RWPE2 (cell line): ENCODE measurements at regions not wholly inside any gene's neighbourhood (a gene's known extent, or its start where the extent isn't known, plus 50 kb on each side); places are given as distances from the start of the nearest gene placed in this dataset.

Source experiments
- ATAC-seq: fragments of 200-7000 bp; cut with Tn5 transposase; 3 replicates; pipeline ENCODE4 v1.9.1; 2021; ENCODE audit warnings: low read depth
- DNase-seq: peaks from one replicate; pipeline ENCODE4 v3.0.0-alpha.2; 2020; ENCODE audit warnings: low spot score
- H3K27ac ChIP-seq: fragments of 450-650 bp; 2 replicates; pipeline ENCODE4 v1.5.1; 2017; ENCODE audit warnings: mild to moderate bottlenecking; ENCODE audit not compliant: poor library complexity, severe bottlenecking
- H3K27me3 ChIP-seq: fragments of 250-450 bp; sonication (Bioruptor Pico); 2 replicates; pipeline ENCODE4 v1.5.1; 2021; ENCODE audit warnings: mild to moderate bottlenecking, moderate library complexity; ENCODE audit not compliant: insufficient read depth, poor library complexity, severe bottlenecking
- H3K36me3 ChIP-seq: fragments of 250-450 bp; sonication (Bioruptor Pico); 2 replicates; pipeline ENCODE4 v1.5.1; 2020; ENCODE audit warnings: low read depth, mild to moderate bottlenecking, moderate library complexity
- H3K4me1 ChIP-seq: fragments of 250-450 bp; sonication (Bioruptor Pico); 2 replicates; pipeline ENCODE4 v1.5.1; 2021; ENCODE audit warnings: mild to moderate bottlenecking, moderate library complexity; ENCODE audit not compliant: insufficient read depth, poor library complexity, severe bottlenecking
- H3K4me3 ChIP-seq: fragments of 250-450 bp; sonication (Bioruptor Pico); 2 replicates; pipeline ENCODE4 v1.5.1; 2021; ENCODE audit warnings: mild to moderate bottlenecking, moderate library complexity; ENCODE audit not compliant: severe bottlenecking
- H3K9me3 ChIP-seq: fragments of 250-450 bp; sonication (Bioruptor Pico); 2 replicates; pipeline ENCODE4 v1.5.1; 2021; ENCODE audit warnings: mild to moderate bottlenecking, moderate library complexity; ENCODE audit not compliant: severe bottlenecking
- TF ChIP-seq, protein P1 (sequence below): fragments of 450-650 bp; IDR thresholded peaks from one replicate; pipeline ENCODE4 v1.5.1; 2017; ENCODE audit warnings: mild to moderate bottlenecking, moderate library complexity; ENCODE audit not compliant: poor library complexity, severe bottlenecking

GRCh38 chr16:51797669-51798259 is 646.7 kb upstream of the SALL1 start:
- Histone ChIP-seq H3K4me1 (no peaks in the 10 kb centered on the region), H3K27me3 (no peaks in the 10 kb centered on the region), H3K9me3 (no peaks in the 10 kb centered on the region), H3K27ac (no peak overlapping the region), H3K36me3 (no peaks in the 10 kb centered on the region), H3K4me3 (no peak overlapping the region)
- ATAC-seq, result no peak
- DNase-seq, result no peak
- TF ChIP-seq, protein P1, sequence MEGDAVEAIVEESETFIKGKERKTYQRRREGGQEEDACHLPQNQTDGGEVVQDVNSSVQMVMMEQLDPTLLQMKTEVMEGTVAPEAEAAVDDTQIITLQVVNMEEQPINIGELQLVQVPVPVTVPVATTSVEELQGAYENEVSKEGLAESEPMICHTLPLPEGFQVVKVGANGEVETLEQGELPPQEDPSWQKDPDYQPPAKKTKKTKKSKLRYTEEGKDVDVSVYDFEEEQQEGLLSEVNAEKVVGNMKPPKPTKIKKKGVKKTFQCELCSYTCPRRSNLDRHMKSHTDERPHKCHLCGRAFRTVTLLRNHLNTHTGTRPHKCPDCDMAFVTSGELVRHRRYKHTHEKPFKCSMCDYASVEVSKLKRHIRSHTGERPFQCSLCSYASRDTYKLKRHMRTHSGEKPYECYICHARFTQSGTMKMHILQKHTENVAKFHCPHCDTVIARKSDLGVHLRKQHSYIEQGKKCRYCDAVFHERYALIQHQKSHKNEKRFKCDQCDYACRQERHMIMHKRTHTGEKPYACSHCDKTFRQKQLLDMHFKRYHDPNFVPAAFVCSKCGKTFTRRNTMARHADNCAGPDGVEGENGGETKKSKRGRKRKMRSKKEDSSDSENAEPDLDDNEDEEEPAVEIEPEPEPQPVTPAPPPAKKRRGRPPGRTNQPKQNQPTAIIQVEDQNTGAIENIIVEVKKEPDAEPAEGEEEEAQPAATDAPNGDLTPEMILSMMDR, result no peak

- DNase-seq (no peak), ATAC-seq (no peak)
- Histone ChIP-seq H3K27me3 (no peaks in the 10 kb centered on the region), H3K4me1 (no peaks in the 10 kb centered on the region), H3K36me3 (no peaks in the 10 kb centered on the region), H3K4me3 (no peak overlapping the region), H3K9me3 (no peaks in the 10 kb centered on the region), H3K27ac (no peak overlapping the region)
- TF ChIP-seq, protein P1, result no peak
Observed at GRCh38 chr16:51779240-51779639, 628.2 kb upstream of the SALL1 start.

GRCh38 chr16:51773071-51773890 is 622.2 kb upstream of the SALL1 start:
- no peaks in the 10 kb centered on the region for H3K4me1 ChIP-seq
- H3K27me3 ChIP-seq, result peaks cover 4% of the 10 kb centered on the region
- H3K27ac ChIP-seq, result no peak overlapping the region
- TF ChIP-seq, protein P1, result no peak
- no peaks in the 10 kb centered on the region for H3K9me3 ChIP-seq
- no peak for ATAC-seq
- no peak for DNase-seq
- no peaks in the 10 kb centered on the region for H3K36me3 ChIP-seq
- H3K4me3 ChIP-seq, result no peak overlapping the region

DNA sequence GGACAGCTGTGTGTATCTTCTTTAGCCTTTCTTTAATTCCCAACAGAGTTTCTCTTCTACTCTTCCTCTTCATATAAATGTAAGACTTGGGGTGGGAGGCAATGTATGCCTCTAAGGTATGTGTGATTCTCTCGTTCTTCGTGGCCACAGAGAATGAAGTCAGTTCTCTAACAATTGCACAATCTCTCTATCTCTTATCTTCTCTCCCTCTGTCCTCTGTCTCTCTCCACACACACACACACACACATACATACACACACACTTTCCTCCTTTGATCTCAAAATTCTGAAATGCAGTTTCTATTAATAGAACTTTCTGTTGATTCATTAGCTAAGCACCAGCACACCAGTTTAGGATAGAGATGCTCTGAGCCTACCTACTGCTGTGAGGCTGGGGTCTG is 615.7 kb upstream of the SALL1 start:
- TF ChIP-seq, protein P1, result no peak
- DNase-seq (no peak), ATAC-seq (no peak)
- Histone ChIP-seq H3K36me3 (no peaks in the 10 kb centered on the region), H3K4me1 (no peaks in the 10 kb centered on the region), H3K27me3 (peaks cover 6% of the 10 kb centered on the region), H3K4me3 (no peak overlapping the region), H3K9me3 (no peaks in the 10 kb centered on the region), H3K27ac (no peak overlapping the region)
